ENCODE measurements at regions not wholly inside any gene's neighbourhood (a gene's known extent, or its start where the extent isn't known, plus 50 kb on each side); places are given as distances from the start of the nearest gene placed in this dataset.

DNA sequence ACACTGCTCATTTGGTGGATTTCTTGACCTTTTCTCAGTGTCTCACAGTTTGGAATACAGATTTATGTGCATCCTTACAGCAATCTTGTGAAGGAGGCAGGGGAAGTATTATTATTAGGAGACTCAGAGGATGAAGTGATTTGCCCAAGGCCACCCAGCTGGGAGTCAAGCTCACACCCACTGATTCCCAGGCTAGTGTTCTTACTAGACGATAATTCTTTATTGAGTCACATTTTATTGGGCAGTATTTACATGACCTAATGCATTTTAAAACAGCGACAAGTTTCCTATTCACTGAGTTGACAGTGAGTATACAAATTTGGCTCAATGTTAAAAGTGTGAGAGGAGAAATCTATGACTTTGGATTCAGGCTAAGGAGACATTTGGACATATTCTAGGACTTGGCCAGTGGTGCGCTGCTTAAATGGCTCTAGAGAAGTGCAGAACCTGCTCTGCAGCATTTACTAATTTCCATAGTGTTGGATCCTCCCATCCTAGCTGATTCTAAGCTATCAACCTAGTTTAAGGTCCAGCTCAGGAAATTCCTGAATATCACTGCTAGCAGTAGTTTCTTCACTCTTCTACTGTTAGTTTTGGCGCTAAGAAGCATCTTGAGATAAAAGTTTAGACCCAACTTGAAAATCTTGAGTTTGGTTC, 199.3 kb downstream of the MTX2 start:
- DNase-seq (ENCODE audit: low spot score), result no peak

DNA sequence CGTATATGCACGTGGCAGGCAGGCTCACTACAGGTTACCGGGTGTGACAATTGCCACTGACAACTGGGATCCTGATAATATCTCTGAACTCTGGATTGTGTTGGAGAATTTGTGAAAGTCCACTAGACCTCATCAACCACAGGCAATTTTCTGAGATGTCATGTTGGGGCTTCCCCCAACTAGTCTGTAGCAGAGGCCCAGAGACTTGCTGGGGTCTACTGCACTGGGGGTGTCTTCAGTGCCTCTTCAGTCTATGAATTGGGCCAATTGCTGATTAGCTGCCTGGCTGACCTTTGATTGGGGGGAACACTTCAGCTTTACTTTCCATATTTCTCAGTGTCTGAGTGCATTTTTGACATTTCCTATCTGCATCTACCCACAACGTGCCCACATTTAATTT, 201.5 kb downstream of the MTX2 start:
- DNase-seq (ENCODE audit: low spot score), result no peak

DNA sequence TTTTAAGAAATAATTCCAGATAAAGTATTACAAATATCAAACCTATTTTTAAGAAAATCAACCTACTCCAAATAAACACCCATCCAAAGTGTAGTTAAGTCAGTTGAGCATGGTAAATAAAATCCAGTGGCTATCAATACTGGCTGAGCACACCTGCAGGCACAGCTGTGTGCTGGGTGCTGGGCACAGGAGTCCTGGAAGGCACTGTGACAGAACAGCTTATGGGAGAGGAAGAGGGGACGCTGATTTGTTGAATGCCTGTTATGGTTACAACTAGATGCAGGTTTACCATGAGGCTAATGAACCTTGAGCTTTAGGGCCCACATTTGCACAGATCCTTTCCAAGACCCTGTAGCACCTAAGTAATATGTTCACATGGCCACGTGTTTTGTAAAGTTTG, 202.7 kb downstream of the MTX2 start:
- DNase-seq (ENCODE audit: low spot score), result no peak

DNA sequence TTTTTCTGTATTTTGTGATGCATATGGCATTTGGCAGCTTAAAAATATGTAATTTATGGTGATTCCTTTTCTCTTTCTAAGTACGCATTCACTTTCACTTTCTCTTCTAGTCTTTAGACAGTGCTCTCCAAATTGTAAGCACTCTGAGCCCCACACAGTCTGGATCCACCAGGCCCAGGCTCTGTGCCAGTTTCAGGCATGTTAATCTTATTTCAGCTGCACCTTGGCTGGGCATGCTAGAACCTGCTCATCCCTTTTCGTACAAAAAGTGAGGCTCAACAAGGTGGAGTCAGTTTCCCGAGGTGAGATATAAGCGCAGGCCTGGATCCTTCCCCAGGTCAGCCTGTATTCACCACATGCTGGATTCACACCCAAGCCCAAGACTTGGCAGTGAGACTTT, 203.9 kb downstream of the MTX2 start:
- peak; percentile 44 for DNase-seq (ENCODE audit: low spot score)

DNA sequence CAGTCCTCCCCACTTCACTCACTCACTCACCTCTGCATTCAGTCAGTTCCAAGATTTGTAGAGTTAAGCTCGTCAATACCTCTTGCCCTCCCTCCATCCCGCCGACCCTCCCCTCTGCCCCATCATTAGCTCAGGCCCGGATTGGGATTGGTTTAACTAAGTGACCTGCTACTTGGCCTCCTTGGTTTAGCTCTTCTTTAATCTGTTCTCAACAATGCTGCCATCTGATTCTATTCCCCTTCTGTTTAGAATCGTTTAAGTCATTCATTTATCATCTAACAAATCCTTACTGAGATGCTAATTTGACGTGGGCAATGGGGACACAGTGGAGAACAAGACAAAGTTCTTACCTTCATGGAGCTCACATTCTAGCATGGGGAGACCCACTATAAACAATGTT, 204.6 kb downstream of the MTX2 start:
- no peak for DNase-seq (ENCODE audit: low spot score)

DNA sequence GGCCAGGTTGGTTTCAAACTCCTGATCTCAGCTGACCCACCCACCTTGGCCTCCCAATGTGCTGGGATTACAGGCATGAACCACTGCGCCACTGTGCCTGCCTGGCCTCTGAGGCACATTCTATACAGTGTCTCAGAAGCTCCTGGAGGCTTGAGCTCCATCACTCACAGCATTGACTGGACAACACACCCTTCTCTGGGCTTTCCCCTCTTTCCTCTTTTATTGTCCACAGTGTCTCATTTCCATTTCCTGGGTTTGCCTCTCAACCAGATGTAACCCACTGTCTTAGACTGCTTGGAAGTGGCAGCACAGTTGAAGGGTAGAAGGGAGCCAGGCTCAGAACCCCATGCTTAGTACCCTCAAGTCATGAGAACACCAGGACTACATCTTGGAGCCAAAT, 208.1 kb downstream of the MTX2 start:
- DNase-seq (ENCODE audit: low spot score), result no peak

DNA sequence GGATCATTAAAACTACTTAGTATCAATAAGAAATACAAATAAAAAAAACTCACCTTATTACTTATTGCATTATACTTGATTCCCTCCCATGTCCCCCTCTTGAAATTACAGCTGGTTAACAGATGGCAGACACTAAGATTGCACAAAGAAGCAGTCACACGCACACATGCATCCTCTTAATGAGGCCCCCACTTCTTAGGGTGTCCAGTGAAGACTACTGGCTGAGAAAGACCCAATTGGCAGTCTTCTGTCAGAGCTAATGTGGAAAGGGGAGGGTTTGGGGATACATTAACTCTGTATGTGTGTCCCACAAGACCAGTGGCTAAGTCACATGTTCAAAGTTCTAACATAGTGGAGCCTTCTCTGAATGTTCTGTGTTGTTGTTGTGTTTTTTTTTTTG, 210.7 kb downstream of the MTX2 start:
- DNase-seq (ENCODE audit: low spot score), result no peak

DNA sequence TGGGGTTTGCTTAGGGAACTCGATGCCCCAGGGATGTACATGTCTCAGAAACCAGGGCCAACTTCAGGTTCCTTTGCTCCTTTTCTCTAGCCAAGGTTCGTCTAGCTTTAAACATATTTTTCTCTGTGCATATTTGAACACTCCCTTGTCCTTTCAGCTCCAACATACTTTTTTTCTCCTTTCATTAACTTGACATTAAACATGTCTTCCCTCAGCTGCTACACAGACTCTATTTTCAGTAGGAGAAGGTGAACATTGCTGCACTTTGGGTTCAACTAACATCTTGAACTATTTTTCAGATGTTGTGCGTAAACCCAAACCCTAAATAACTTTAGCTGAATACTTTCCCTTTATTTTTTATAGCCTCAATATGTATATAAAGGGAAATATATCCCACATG, 212.9 kb downstream of the MTX2 start:
- no peak for DNase-seq (ENCODE audit: low spot score)

DNA sequence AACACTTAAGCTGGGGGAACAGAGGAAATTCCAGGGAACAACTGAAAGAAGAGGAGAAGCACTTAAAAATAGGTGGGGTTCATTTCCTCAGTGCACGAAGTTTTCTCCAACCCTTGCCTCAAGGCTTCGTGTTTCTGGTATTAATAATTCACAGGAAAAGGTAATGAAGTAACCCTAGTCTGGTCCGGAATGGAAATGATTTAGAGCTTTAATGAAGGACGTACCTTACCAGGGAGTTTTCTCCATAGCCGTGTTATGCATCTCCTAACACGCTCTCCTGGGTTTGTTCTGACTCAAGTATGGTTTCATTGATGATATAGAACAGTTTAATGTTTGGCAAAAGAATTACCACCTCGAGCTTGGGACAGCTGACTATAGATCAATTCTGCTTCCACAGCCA, 214.2 kb downstream of the MTX2 start:
- DNase-seq (ENCODE audit: low spot score), result no peak

DNA sequence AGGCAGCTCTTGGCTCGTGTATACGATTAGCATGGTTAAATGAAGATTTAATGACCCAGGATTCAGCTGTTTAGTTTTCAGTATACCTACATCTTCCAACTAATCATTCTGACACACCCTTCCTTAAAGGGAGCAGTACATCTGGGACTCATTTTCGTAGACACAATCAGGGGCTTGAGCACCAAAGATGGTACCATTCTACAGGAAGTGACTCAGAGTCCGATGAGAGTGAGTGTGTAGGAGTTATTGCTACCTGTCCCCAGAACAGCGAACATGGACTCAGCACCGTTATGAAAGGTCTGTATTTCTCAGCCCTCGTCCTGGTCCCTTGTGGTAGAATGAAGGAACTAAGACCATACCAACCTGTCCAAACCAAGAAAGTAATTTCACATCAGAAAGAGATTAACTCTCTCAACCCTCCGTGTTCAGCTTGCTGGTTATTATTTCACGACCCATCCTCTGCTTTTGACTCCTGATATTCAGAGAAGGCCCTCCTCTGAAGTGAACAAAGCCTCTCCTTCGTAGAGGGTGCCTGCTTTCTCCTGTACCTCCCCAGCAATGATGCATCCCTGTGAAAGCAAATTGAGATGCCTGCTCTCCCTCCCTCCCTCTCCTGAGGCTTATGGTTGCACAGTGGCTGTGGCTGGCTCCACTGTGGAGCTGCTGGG, 214.8 kb downstream of the MTX2 start:
- peak; percentile 77 for DNase-seq (ENCODE audit: low spot score)

DNA sequence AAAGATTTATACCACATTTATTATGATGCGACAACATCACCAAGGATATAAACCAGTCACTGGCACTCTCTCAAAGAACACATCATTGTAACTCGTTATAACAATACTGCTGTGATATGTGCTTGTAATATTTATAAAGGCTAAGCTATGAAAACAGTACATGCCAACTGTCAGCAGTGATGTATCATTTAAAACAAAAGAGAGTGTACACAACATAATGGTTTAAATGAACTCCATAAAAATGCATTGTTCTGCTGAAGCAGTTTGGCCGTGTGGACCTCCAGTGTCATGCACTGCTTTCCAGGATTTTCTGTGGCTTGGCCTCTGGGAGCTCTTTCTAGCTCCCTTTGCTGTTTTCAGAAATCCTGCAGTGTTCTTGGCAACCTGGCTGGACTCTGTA, 215.6 kb downstream of the MTX2 start:
- DNase-seq (ENCODE audit: low spot score), result no peak

DNA sequence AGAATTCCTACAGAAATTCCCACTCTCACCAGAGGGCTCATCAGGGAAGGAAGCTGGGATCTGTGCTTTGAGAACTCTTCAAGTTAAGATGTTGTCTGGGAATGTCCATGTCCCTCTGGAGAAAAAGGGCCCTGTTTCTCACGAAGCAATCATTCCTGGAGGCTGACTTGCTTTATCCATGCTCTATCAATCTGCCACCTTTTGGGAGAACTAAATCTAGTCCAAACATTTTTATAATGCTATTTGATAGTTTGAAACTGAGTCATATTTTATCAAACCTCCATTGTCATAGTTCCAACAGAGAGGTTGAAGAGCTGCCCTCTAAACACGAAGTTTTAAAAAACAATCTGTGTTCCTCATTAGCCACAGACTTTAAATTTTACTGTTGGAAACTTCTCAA, 219.2 kb downstream of the MTX2 start:
- DNase-seq (ENCODE audit: low spot score), result peak; percentile 10

DNA sequence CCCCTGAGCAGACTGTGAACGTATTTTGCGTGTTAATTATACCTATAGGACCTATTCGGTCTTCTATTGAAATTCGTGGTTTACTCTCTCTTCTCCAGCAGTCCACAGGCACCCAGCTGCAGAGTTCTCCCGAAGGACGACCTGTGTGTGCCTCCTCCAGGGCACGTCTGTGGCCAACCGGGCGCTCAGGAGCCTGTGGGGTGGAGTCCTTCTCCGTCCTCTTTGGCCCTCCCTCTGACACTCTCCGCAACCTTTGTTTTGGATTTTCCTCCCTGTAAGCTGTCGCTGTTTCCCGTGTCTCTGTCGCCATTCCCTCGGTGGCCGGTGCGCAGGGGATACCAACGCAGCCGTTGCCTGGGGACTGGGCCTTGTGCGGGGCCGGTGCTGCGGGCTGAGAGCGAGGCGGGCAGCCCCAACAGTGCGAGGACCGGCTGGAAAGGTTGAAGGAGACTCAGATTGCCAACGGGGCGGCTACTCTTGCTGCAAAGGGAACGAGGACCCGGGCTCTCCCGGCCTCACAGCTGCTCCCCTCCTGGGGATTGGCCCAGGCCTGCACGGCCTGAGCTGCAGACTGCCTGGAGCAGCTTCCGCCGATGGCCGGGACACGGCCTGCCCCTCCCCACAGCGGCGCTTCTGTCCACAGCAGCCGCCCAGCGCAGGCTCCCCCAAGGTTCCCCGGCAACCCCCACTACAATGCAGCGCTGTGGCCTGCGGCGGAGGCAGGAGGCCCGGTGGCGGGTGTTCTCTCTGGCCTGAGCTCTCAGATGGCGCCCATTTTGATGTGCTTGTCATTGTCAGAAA, 221.0 kb downstream of the MTX2 start:
- DNase-seq (ENCODE audit: low spot score), result peak; percentile 49

DNA sequence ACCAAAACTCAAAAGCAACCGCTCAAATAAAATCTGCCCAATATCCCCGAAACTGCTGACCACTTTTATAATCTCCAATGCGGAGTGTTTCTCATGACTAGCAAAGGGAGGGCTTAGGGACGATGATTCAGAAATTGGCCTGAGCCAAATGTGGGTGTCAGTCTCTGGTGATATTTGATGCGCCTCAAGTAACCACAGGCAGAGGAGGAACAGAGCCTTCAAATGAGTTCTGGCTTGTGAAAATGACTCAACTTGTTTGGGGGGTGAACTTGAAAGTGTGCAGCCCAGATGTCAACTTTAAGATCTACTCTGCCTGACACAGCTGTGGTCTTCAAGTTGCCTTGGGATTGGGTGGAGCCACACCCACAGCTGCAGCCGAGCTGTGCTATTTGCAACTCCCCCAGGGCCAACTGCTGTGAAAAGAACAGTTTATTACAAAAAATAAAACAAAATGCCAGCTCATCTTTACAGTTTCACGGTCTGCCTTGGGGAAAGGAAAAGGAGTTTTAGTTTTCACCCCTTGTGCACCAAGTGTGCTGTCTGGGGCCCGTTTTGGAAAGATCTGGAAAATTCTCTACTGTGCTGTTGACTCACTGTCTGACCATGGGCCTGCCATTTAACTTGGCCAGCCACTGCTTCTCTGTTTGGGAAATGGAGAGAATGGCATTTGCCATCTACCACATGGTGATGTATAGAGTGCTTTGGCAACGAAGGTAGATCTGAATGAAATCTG, 222.1 kb downstream of the MTX2 start:
- peak; percentile 99 for DNase-seq (ENCODE audit: low spot score)

DNA sequence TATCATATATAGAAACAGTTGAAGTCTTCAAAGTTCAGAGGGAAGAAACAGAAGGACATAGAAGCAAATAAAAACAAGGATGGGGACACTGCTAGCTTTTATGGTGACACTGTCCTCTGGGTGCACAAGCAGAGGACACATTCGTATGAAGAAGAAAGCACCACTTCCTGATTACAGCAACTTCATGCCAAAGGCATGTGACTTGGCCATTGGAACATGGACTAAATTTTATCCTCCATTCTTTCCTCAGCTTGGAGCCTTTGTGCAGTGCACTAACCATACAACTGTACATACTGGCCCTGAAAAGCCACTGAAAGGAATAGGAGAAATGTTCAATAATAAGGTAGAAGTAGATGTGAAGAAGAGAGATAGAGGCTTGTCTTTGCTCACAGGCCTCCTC, 223.3 kb downstream of the MTX2 start:
- DNase-seq (ENCODE audit: low spot score), result no peak

DNA sequence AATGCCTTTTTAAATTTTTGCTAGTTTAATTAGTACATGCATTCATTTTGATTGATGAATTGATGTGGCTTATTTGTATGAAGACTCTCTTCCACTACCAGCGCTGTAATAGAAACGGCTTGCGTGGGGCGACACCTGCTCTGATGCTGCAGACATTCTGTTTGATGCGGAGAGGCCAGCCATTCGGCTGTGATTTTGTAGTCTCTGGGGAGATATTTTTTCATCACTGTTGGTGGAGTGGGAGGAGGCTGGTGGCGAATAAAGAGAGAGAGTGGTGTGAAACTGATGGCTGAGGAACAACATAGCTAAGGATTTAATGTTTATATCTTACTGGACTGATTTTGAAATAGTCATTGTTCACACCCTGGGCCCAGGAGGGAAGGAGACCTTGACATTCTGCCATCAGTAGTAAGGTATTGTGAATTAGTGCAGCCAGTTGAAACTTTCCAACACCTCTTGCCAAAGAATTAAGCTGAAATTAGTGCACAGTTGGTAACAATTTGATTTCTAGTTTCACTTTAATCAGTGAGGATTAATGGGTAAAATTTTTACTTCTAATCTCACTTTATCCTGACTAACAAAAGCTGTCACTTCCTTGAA, 224.1 kb downstream of the MTX2 start:
- DNase-seq (ENCODE audit: low spot score), result no peak

DNA sequence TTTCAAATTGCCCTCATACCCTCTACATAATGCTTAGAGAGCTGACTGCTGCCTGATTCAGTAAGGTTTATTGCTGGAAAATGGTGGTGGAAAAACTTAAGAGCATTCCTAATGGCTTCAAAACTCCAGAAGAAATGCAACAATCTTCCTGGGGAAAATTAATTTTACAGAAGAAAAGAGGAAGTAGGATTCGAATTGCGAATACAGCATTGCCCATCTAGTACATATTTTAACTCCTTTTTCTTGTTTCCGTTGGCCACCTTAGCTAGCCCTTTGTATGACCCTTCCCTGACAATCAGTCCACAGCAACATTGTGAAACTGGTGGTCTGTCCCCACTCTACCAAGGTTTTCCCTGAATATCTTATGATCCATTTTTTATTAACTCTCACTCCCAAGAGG, 224.7 kb downstream of the MTX2 start:
- DNase-seq (ENCODE audit: low spot score), result no peak

DNA sequence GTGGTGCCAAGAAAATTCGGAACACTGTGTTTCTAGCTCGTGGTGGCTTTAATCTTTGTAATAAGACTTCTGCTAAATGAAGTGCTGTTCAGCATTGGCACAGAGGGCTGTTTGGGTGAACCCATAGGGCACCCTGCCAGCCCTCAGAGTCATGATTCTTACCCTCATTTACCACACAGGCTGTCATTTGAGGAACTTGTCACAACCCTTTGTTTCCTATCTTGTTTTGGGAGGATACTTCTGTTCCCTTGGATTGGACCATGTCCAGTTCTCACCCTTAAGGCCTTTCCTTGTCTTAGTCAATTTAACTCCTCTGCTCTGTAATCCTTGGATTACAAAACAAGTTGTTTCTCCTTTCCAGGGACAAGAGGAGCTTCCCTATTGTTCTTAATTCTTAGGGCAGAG, 225.7 kb downstream of the MTX2 start:
- DNase-seq (ENCODE audit: low spot score), result no peak

DNA sequence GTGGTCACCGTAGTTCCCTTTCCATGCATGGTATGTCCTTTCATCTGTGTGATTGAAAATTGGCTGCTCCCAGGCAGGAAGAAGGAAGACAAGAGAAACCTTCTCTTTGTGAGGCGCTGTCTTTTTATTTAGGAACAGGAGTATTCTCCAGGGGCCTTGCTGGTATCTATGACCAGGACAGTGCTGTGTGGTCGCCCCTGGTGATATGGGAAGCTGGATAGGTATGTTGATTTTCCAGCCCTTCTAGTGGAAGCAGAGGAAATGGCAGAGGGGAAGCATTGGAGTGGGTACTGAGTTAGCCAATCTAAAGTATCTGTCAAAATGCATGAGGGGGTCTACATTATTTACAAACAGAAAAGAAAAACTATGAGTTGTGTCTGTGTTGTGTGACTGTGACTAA, 226.6 kb downstream of the MTX2 start:
- no peak for DNase-seq (ENCODE audit: low spot score)

DNA sequence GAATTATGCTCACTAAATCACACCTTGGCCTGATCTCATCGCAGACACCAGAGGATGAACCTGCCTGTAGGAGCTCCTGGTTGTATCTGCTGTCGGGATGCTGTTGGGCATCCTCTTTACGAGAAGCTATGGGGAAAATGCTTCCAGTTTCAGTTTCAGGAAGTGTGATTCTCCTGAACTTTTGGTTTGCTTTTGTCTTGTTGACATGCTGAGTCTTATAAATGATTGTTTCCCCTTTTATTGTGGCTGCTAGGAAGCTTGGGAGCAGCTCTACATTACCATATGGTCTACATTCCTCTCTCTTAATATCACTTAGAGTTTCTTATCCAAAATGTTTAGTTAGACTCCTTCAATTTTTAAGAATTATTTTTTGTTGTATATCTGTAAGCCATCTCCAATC, 227.5 kb downstream of the MTX2 start:
- no peak for DNase-seq (ENCODE audit: low spot score)

DNA sequence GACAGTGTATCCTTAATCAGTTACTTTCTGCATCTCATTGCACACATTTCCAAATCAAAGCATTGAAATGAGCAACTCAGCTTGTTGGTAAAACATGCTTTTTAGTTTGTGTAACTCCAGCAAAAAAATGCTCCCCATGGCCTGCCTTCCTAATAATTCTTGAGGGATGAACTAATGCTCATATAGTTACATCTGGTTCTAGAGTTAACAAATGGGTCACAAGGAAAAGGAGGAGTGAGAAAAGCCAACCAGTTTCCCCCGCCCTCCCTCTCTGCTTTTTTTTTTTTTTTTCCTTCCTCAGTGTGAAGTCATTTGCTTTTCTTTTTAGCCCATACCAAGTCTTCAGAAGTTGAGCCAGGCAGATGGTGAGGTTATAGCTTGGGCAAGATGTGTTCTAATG, 231.7 kb downstream of the MTX2 start:
- no peak for DNase-seq (ENCODE audit: low spot score)

DNA sequence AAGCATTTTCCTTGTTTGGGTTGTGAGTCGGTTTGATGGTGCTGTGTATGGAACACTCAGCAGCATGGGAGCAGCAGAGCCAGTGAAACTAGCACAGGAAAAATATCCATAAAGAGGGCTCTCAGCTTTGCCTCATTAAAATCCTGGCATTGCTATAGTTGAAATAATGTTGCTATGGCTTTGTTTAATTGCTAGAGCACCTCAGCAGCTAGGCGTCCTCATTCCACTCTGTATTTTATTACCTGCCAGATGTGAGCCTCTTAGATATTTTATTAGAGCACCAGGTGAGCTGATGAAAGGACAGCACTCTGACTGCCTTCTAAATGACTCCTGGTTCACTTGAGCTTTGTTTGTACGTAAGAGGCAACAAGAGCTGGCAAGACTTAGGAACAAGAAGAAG, 232.4 kb downstream of the MTX2 start:
- DNase-seq (ENCODE audit: low spot score), result no peak

Data from A172 (cell line).